Skeletal muscle cell (primary cell): ENCODE measurements at regions not wholly inside any gene's neighbourhood (a gene's known extent, or its start where the extent isn't known, plus 50 kb on each side); places are given as distances from the start of the nearest gene placed in this dataset.
"Not testable (repeated sequence)": the region's sequence is repeated elsewhere in the genome, so short reads cannot be mapped to it uniquely, and the experiment has no call there.

ENCODE experiments used
- DNase-seq: peaks from one replicate; pipeline ENCODE4 v3.0.0-alpha.2; 2010; ENCODE audit warnings: low read depth
- H3K4me3 ChIP-seq: 2 replicates; pipeline ENCODE4 v1.5.1; 2011; ENCODE audit warnings: low read depth, mild to moderate bottlenecking, control low read depth, low read length, moderate library complexity

- H3K4me3 ChIP-seq, DNase-seq: not testable (repeated sequence)
Observed at GRCh38 chr1:146656356-146657060, 281.6 kb upstream of the NBPF12 start.

GRCh38 chr1:146654763-146655162 lies 283.4 kb upstream of the NBPF12 start:
- H3K4me3 ChIP-seq, DNase-seq: not testable (repeated sequence)

GRCh38 chr1:146645978-146646604 lies 292.0 kb upstream of the NBPF12 start:
- H3K4me3 ChIP-seq, DNase-seq: not testable (repeated sequence)

- H3K4me3 ChIP-seq, DNase-seq: not testable (repeated sequence)
Observed at GRCh38 chr1:146641534-146641933, 296.6 kb upstream of the NBPF12 start.

DNA sequence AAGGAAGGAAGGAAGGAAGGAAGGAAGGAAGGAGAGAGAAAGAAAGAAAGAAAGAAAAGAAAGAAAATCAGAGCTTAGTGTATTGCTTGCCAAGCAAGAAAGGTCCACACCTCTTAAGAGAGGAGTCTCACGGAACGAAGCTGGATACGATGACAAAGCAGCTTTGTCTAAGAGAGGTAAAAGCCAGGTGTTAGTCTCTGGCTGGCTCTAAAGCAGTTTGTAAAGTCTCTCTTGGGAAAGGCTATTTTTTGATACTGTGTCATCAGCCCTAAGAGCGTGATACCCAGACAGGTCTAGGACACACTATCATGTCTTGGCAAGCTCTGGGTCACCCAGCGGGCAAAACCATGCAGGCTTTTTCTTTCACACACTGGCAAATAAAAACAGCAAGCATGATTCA lies 297.5 kb upstream of the NBPF12 start:
- not testable (repeated sequence) for H3K4me3 ChIP-seq, DNase-seq

GRCh38 chr1:146630302-146630701 lies 307.8 kb upstream of the NBPF12 start:
- H3K4me3 ChIP-seq: not testable (repeated sequence)

GRCh38 chr1:146618582-146618981 lies 319.5 kb upstream of the NBPF12 start:
- H3K4me3 ChIP-seq, DNase-seq: not testable (repeated sequence)

More at GRCh38 chr1:146630302-146630701, 307.8 kb upstream of the NBPF12 start:
- DNase-seq: not testable (repeated sequence)

- not testable (repeated sequence) for DNase-seq, H3K4me3 ChIP-seq
Observed at GRCh38 chr1:146604681-146605080, 333.4 kb upstream of the NBPF12 start.

GRCh38 chr1:146600720-146601307 lies 337.3 kb upstream of the NBPF12 start:
- DNase-seq, H3K4me3 ChIP-seq: not testable (repeated sequence)

DNA sequence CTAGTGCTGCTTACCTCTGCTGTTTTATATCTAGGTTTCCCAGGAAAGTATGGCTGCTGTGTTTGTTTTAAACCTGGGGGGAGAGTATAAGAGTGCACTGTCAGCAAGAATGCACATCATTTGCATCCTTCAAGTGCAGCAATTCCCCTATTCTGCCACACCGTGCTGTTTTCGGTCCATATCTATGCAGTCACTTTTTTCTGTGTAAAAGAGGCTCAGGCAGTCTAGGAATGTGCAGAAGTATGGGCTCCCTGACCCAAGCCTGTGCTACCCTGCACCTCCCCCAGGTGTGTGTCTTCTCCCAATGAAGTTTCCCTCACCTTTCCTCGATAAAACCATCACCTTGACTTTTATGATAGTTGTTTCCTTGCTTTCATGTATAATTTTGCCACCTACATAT lies 338.2 kb upstream of the NBPF12 start:
- not testable (repeated sequence) for DNase-seq, H3K4me3 ChIP-seq

DNA sequence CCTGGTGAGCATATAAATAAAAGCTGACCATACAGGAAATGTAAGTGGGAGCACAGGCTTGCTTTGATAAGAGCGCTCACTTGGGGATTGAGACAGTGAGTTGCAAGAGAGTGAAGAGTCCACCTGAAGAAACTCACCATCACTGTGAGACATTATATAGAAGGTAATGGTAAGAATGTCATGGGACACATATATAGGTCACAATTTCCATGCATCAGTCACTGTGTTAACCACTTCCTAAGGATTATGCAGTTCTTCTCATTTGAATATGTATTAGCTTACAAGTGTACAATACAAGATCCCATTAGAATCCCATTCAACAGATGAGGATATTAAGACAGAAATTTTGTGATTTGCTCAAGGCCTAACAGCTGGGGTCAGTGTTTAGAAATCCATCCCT lies 352.4 kb upstream of the NOTCH2NLA start:
- not testable (repeated sequence) for DNase-seq, H3K4me3 ChIP-seq

GRCh38 chr1:146567541-146567940 lies 338.7 kb upstream of the NOTCH2NLA start:
- DNase-seq: not testable (repeated sequence)

DNA sequence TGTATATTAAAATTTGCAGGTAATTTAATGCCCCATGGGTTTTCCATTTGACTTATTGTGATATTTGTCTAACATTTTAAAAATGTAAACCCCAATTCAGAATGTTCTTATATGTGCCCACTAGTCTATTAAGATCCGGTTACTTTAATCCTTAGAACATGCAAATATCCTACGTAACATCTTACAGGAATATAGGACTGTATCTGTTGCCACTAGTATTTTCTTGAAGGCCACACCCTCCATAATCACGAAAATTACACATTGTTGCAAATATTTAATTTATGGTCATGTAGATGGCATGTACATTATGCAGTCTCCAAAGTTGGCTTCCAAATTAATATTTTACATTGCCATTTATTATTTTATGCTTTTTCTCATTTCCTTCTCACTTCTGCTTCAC lies 329.2 kb upstream of the NOTCH2NLA start:
- not testable (repeated sequence) for DNase-seq, H3K4me3 ChIP-seq

More at GRCh38 chr1:146567541-146567940, 338.7 kb upstream of the NOTCH2NLA start:
- not testable (repeated sequence) for H3K4me3 ChIP-seq

GRCh38 chr1:146556405-146556804 lies 327.6 kb upstream of the NOTCH2NLA start:
- not testable (repeated sequence) for DNase-seq, H3K4me3 ChIP-seq

DNA sequence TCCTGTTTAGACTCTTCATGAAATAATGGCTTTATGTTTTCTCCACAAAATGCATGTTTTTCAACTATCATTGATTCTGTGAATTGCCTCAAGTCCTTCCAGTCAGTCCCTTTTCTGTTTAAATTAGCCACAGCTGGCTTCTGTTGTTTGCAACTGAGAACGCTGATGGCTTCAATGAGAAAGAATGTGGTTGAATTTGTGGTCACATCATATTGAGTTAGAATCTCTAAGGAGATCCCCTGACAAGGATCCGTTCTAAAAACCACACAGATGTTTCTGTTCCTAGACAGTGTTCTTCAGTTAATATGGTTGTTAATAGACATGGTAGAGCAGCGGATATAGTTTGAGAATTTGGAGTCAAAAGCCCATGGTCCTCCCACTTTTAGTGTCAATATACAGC lies 323.6 kb upstream of the NOTCH2NLA start:
- not testable (repeated sequence) for H3K4me3 ChIP-seq, DNase-seq

DNA sequence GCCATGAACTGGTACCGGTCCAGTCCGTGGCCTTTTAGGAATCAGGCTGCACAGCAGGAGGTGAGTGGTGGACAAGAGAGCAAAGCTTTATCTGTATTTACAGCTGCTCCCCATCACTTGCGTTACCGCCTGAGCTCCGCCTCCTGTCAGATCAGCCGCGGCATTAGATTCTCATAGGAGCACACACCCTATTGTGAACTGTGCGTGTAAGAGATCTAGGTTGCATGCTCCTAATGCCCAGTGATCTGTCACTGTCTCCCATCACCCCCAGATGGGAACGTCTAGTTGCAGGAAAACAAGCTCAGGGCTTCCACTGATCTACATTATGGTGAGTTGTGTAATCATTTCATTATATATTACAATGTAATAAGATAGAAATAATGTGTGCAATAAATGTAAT lies 319.9 kb upstream of the NOTCH2NLA start:
- not testable (repeated sequence) for H3K4me3 ChIP-seq, DNase-seq

DNA sequence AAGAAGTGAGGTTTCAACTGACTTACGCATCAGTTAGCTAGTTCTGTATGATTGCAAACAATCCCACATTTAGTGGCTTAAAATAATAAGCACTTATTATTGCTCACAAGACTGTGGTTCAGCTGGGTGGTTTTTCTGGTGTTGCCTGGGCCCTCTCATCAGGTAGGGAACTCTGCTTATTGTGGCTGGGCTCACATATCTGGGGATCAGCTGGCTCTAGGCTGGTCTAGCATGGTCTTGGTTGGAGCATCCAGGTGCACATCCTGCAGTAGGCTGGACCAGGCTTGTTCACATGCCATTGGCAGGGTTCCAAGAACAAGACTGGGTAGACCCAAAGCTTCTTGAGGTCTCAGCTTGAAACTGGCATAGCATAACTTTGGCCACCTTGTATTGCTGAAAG lies 317.4 kb upstream of the NOTCH2NLA start:
- H3K4me3 ChIP-seq, DNase-seq: not testable (repeated sequence)

DNA sequence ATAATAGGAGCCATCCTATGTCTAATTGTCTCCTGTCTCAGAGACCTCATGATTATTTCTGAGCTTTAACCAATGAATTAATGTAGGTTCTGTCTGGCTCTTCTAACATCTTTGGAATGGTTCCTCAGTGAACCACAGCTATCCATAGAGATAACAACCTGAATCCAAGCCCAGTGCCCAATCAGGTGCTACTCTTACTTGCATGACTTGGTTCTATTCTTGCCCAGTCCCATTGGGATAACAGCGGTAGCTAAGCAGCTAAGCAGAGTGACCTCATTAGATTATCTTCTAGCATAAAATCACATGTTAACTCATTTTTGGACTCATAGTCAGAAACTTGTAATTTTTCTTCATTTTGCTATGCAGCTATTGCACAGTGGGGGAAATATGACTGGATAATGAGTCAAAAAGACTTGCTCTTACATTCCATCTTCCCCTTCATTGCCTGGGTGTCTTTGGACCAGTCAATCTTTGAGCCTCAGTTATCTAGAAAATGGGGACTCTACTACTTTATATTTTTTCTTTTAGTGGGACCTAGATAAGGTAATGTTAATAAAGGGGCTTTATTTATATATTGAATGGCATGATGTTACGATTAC lies 309.1 kb upstream of the NOTCH2NLA start:
- H3K4me3 ChIP-seq, DNase-seq: not testable (repeated sequence)

DNA sequence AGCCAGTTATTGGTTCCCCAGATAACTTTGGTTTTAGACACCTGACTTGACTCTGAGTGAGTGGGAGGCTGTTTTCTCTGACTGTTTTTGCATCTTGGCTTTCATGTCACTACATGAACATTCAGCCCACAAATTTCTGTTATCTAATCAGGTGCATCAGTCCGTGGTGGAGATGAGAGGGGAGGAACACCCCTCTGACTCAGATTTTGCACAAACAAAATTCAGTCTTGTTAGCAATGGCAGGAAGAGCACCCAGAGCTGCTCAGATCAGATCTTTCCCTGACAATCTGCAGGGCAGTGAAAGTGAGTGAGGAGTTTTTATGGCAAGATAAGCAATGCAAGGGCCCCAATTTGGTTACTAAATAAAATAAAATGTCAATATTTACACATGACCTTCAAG lies 307.2 kb upstream of the NOTCH2NLA start:
- H3K4me3 ChIP-seq, DNase-seq: not testable (repeated sequence)

- H3K4me3 ChIP-seq, DNase-seq: not testable (repeated sequence)
Observed at GRCh38 chr1:146535575-146535974, 306.8 kb upstream of the NOTCH2NLA start.
